Upper lobe of left lung (tissue), 6 donors: ENCODE measurements at regions not wholly inside any gene's neighbourhood (a gene's known extent, or its start where the extent isn't known, plus 50 kb on each side); places are given as distances from the start of the nearest gene placed in this dataset.

ENCODE experiments used
- ATAC-seq, 2 donors: fragments of 200-7000 bp; cut with Tn5 transposase; one replicate each; pipeline ENCODE4 v1.9.1; 2022; ENCODE audit warnings: mild to moderate bottlenecking in 2 of 2, moderate library complexity in 2 of 2; ENCODE audit not compliant: low FRiP score in 2 of 2
- DNase-seq, 2 donors: peaks; one replicate each; pipeline ENCODE4 v3.0.0-alpha.2; 2019 to 2020
- H3K27ac ChIP-seq, 4 donors: fragments of 200-600 bp; sonication (generic); one replicate each; pipeline ENCODE4 v1.5.1; 2016 to 2019
- H3K27me3 ChIP-seq, 4 donors: fragments of 200-600 bp; sonication (generic); one replicate each; pipeline ENCODE4 v1.5.1; 2017 to 2019
- H3K36me3 ChIP-seq, 4 donors: fragments of 200-600 bp; sonication (generic); one replicate each; pipeline ENCODE4 v1.5.1; 2016 to 2019
- H3K4me1 ChIP-seq, 4 donors: fragments of 200-600 bp; sonication (generic); one replicate each; pipeline ENCODE4 v1.5.1; 2018 to 2019
- H3K4me3 ChIP-seq, 4 donors: fragments of 200-600 bp; sonication (generic); one replicate each; pipeline ENCODE4 v1.5.1; 2017 to 2019; ENCODE audit warnings: mild to moderate bottlenecking in 2 of 4, moderate library complexity in 1 of 4
- H3K9me3 ChIP-seq, 4 donors: fragments of 200-600 bp; sonication (generic); one replicate each; pipeline ENCODE4 v1.5.1; 2018 to 2019
- EP300 ChIP-seq, 4 donors: sonication (generic); formaldehyde crosslinking; IDR thresholded peaks; one replicate each; pipeline ENCODE4 v1.5.1; 2017; ENCODE audit warnings: antibody characterized with exemption in 4 of 4, control low read depth in 2 of 4
- POLR2A ChIP-seq, 4 donors: fragments of 450-650 bp; IDR thresholded peaks; one replicate each; pipeline ENCODE4 v1.5.1; 2016 to 2017; ENCODE audit warnings: antibody characterized with exemption in 4 of 4, mild to moderate bottlenecking in 2 of 4
- POLR2AphosphoS5 ChIP-seq, 2 donors: sonication (generic); formaldehyde crosslinking; IDR thresholded peaks; one replicate each; pipeline ENCODE4 v1.5.1; 2017; ENCODE audit warnings: antibody characterized with exemption in 2 of 2
- WGBS, 2 donors: methylation state at CpG; one replicate each; pipeline ENCODE4 v1.1.5; 2017 to 2018; 5-methylcytosine and 5-hydroxymethylcytosine counted together
- TF ChIP-seq, protein P1 (sequence below), 6 experiments: fragments of 450-650 bp in 4 of 6; fragments of 200-600 bp in 2 of 6; sonication (generic) in 2 of 6; IDR thresholded peaks; one replicate each; pipeline ENCODE4 v1.5.1; 2016 to 2019; ENCODE audit warnings: antibody characterized with exemption in 6 of 6
- donor health status: DM: no; HTN: no; CAD: no; lungs with moderate emphysema.
- donor health status: DM: no; HTN: yes; CAD: no; lungs with severe emphysema.

- no peak overlapping the region for H3K27ac ChIP-seq
- ATAC-seq (no peak), DNase-seq (no peak)
- H3K4me1 ChIP-seq: no peaks in the 10 kb centered on the region
- no peak overlapping the region for H3K4me3 ChIP-seq
- H3K27me3 ChIP-seq: no peaks in the 10 kb centered on the region
- TF ChIP-seq, protein P1, sequence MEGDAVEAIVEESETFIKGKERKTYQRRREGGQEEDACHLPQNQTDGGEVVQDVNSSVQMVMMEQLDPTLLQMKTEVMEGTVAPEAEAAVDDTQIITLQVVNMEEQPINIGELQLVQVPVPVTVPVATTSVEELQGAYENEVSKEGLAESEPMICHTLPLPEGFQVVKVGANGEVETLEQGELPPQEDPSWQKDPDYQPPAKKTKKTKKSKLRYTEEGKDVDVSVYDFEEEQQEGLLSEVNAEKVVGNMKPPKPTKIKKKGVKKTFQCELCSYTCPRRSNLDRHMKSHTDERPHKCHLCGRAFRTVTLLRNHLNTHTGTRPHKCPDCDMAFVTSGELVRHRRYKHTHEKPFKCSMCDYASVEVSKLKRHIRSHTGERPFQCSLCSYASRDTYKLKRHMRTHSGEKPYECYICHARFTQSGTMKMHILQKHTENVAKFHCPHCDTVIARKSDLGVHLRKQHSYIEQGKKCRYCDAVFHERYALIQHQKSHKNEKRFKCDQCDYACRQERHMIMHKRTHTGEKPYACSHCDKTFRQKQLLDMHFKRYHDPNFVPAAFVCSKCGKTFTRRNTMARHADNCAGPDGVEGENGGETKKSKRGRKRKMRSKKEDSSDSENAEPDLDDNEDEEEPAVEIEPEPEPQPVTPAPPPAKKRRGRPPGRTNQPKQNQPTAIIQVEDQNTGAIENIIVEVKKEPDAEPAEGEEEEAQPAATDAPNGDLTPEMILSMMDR (IDR thresholded peaks at IDR 0.05): no peak
- TF ChIP-seq EP300 (IDR thresholded peaks at IDR 0.05) (no peak), POLR2AphosphoS5 (IDR thresholded peaks at IDR 0.05) (no peak), POLR2A (IDR thresholded peaks at IDR 0.05) (no peak)
- H3K36me3 ChIP-seq: no peaks in the 10 kb centered on the region
- no peaks in the 10 kb centered on the region for H3K9me3 ChIP-seq
- WGBS, 2 donors: 78 to 86% methylated on average over 2 of the region's 2 CpGs
Measured at GRCh38 chr2:225797394-225797793, 397.9 kb downstream of the NYAP2 start.

- Histone ChIP-seq H3K36me3 (no peaks in the 10 kb centered on the region), H3K27ac (no peak overlapping the region), H3K4me1 (no peaks in the 10 kb centered on the region), H3K4me3 (no peak overlapping the region), H3K27me3 (no peaks in the 10 kb centered on the region), H3K9me3 (no peaks in the 10 kb centered on the region)
- no peak for ATAC-seq
- TF ChIP-seq EP300 (IDR thresholded peaks at IDR 0.05) (no peak), POLR2AphosphoS5 (IDR thresholded peaks at IDR 0.05) (no peak), POLR2A (IDR thresholded peaks at IDR 0.05) (no peak)
- TF ChIP-seq, protein P1 (IDR thresholded peaks at IDR 0.05): no peak
- DNase-seq: no peak
- WGBS, 2 donors: 94 to 100% methylated on average over 2 of the region's 2 CpGs
Measured at GRCh38 chr2:225794652-225795400, 395.3 kb downstream of the NYAP2 start.

DNA sequence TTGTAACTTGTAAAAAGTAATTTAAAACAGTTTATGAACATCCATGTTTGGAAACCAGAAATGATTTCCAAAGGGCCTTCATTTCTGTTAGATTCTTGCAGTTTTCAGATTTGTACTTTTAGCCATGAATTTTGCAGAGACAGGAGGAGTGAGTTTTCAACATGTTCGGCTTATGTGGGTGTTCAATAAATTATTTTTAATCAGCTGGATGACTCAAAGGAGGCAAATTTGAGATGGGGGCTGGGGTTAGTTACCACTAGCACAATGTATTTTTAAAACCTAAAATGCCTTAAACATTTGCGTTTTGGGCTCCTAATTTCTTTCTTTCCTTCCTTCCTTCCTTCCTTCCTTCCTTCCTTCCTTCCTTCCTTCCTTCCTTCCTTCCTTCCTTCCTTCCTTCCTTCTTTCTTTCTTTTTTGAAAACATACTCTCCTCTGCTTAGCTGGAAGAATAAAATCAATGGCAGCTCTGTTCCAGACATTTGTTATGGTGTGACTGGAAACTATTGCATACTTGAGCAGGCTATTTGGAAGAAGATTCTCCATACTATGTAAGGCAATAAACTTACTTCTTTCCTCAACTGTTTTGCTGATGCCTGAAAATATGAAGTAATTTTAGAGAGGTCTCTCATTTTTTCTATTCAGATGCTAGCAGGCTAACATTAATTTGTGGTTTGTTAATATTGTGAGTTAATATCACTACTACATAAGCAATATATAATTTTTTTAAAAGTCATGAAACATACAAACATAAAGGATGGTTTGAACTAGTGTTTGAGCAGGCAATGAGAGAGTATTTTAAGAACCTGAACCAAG is 394.4 kb downstream of the NYAP2 start:
- Histone ChIP-seq H3K36me3 (no peaks in the 10 kb centered on the region), H3K4me1 (no peaks in the 10 kb centered on the region), H3K4me3 (no peak overlapping the region), H3K27me3 (no peaks in the 10 kb centered on the region), H3K27ac (no peak overlapping the region), H3K9me3 (no peaks in the 10 kb centered on the region)
- DNase-seq (no peak), ATAC-seq (no peak)
- 57 to 62% methylated on average over 2 of the region's 2 CpGs for WGBS, 2 donors
- no peak for TF ChIP-seq POLR2AphosphoS5 (IDR thresholded peaks at IDR 0.05)
- TF ChIP-seq, protein P1 (IDR thresholded peaks at IDR 0.05): no peak
- no peak for TF ChIP-seq EP300 (IDR thresholded peaks at IDR 0.05)
- TF ChIP-seq POLR2A (IDR thresholded peaks at IDR 0.05): no peak

- 78 to 83% methylated on average over 5 of the region's 5 CpGs for WGBS, 2 donors
- Histone ChIP-seq H3K27me3 (no peaks in the 10 kb centered on the region), H3K4me3 (no peak overlapping the region), H3K27ac (no peak overlapping the region), H3K9me3 (no peaks in the 10 kb centered on the region), H3K4me1 (no peaks in the 10 kb centered on the region), H3K36me3 (no peaks in the 10 kb centered on the region)
- DNase-seq (no peak), ATAC-seq (no peak)
- TF ChIP-seq EP300 (IDR thresholded peaks at IDR 0.05) (no peak), POLR2AphosphoS5 (IDR thresholded peaks at IDR 0.05) (no peak), POLR2A (IDR thresholded peaks at IDR 0.05) (no peak)
- TF ChIP-seq, protein P1 (IDR thresholded peaks at IDR 0.05): no peak
Measured at GRCh38 chr2:225788571-225789094, 389.1 kb downstream of the NYAP2 start.
